BE2C (cell line): ENCODE measurements at regions not wholly inside any gene's neighbourhood (a gene's known extent, or its start where the extent isn't known, plus 50 kb on each side); places are given as distances from the start of the nearest gene placed in this dataset.

Experiments
- DNase-seq: peaks from one replicate; pipeline ENCODE4 v3.0.0-alpha.2; 2020
- H3K27me3 ChIP-seq: fragments of 250-450 bp; sonication (Bioruptor Pico); 2 replicates; pipeline ENCODE4 v1.5.1; 2020; ENCODE audit warnings: mild to moderate bottlenecking
- H3K36me3 ChIP-seq: fragments of 250-450 bp; sonication (Bioruptor Pico); 2 replicates; pipeline ENCODE4 v1.5.1; 2020; ENCODE audit warnings: mild to moderate bottlenecking
- H3K4me1 ChIP-seq: fragments of 250-450 bp; sonication (Bioruptor Pico); 2 replicates; pipeline ENCODE4 v1.5.1; 2020
- H3K4me3 ChIP-seq: 2 replicates; pipeline ENCODE4 v1.5.1; 2011; ENCODE audit warnings: low read depth, low read length
- H3K9me3 ChIP-seq: fragments of 250-450 bp; sonication (Bioruptor Pico); 2 replicates; pipeline ENCODE4 v1.5.1; 2020
- CTCF ChIP-seq: IDR thresholded peaks from 2 replicates; pipeline ENCODE4 v1.5.1; 2012; ENCODE audit warnings: mild to moderate bottlenecking, low read depth, low read length

- no peaks in the 10 kb centered on the region for H3K4me1 ChIP-seq
Observed at GRCh38 chr1:79629414-79629813, 622.9 kb upstream of the ADGRL4 start.

GRCh38 chr1:79617777-79618176 lies 611.2 kb upstream of the ADGRL4 start:
- Histone ChIP-seq H3K36me3 (no peaks in the 10 kb centered on the region), H3K4me3 (no peak overlapping the region), H3K4me1 (no peaks in the 10 kb centered on the region), H3K27me3 (no peaks in the 10 kb centered on the region), H3K9me3 (no peaks in the 10 kb centered on the region)
- DNase-seq = no peak
- peak; percentile 23; the same call in 1 of the 2 replicates for TF ChIP-seq CTCF

More at GRCh38 chr1:79629414-79629813, 622.9 kb upstream of the ADGRL4 start:
- Histone ChIP-seq H3K9me3 (no peaks in the 10 kb centered on the region), H3K36me3 (no peaks in the 10 kb centered on the region), H3K27me3 (no peaks in the 10 kb centered on the region), H3K4me3 (no peak overlapping the region)
- no peak for TF ChIP-seq CTCF
- no peak for DNase-seq

DNA sequence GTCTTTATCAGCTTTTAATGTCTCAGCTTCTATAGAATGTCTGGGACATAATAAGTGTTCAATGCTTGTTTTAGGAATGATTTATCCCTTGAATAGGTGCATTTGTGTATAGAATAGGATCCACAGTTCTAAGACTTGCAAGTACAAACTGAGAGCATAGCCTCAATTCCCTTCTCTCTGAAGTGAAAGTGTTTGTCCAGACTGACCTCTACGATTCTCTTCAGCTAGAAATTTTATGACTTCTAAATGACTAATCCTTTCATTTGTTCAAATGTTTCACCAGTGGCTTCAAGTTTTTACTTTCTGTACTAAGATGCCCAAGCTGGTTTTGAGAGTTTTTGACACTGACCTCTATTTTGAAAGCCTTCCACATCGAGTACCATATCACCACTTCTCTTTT lies 608.2 kb upstream of the ADGRL4 start:
- no peak for DNase-seq
- Histone ChIP-seq H3K9me3 (no peaks in the 10 kb centered on the region), H3K4me1 (no peaks in the 10 kb centered on the region), H3K4me3 (no peak overlapping the region), H3K36me3 (no peaks in the 10 kb centered on the region), H3K27me3 (no peaks in the 10 kb centered on the region)
- TF ChIP-seq CTCF = no peak

DNA sequence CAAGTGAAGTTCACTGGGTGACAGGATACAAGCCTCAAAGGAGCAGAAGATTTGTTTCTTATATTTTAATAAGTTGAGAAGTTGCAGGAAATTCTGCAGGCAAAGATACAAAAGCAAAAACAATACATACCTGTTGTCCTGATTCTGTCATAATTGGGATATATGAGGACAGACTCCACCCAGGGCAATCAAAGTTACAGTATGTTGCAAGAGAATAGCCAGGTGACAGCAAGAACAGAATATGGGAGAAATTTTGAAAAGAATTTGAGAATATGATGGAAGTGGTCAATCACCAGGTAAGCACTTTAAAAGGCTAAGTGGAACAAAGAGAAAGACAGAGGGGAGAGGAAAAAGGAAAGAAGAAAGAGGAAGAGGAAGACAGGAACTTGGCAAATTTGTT lies 607.6 kb upstream of the ADGRL4 start:
- no peak for TF ChIP-seq CTCF

GRCh38 chr1:79613046-79613445 lies 606.5 kb upstream of the ADGRL4 start:
- Histone ChIP-seq H3K36me3 (no peaks in the 10 kb centered on the region), H3K4me3 (no peak overlapping the region), H3K4me1 (no peaks in the 10 kb centered on the region), H3K9me3 (no peaks in the 10 kb centered on the region), H3K27me3 (no peaks in the 10 kb centered on the region)
- DNase-seq = no peak
- TF ChIP-seq CTCF = no peak

More for the DNA sequence above, 607.6 kb upstream of the ADGRL4 start:
- H3K4me1 ChIP-seq = no peaks in the 10 kb centered on the region
- no peaks in the 10 kb centered on the region for H3K9me3 ChIP-seq
- H3K36me3 ChIP-seq = no peaks in the 10 kb centered on the region
- no peaks in the 10 kb centered on the region for H3K27me3 ChIP-seq
- no peak for DNase-seq
- H3K4me3 ChIP-seq = no peak overlapping the region

DNA sequence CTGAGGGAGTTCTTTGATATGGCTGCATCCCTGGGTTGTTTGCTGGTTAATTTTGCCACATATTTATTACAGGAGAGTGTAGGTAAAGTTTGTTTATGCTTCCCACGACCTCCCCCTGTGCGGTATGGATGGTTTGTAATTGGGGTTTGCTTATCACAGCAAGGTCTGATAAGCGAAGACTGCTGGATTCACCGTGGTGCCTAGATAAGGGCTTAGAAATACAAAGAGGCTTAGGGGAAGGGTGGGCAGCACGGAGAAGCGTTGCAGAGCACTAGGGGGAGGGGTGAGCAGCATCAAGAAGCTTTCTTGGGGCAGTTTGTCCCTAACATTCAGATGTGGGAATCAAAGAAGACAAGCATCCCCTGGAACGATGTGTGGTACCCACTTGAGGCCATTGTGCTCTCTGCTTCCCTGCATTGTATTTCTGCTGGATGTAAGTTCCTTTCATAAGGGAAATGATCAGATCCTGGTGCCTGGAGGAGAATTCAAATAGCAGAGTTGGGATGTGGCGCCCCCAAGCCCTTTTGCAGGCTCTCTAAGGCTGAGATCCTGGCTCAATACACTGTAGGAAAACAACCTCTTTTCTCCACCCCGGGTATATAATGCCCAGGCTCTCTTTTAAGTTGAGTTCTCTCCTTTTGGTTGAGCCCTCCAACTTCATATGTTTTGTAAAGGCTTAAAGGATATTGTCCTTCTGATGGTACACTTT lies 598.1 kb upstream of the ADGRL4 start:
- H3K27me3 ChIP-seq = no peaks in the 10 kb centered on the region
- H3K36me3 ChIP-seq = no peaks in the 10 kb centered on the region
- TF ChIP-seq CTCF = no peak
- DNase-seq = no peak
- H3K9me3 ChIP-seq = no peaks in the 10 kb centered on the region
- no peaks in the 10 kb centered on the region for H3K4me1 ChIP-seq
- H3K4me3 ChIP-seq = no peak overlapping the region
